Stimulated activated CD4-positive, alpha-beta T cell treated with anti-CD3 and anti-CD28 coated beads, Interleukin-15, amount 100 ng/mL, for 1 hour (primary cell): ENCODE measurements at regions not wholly inside any gene's neighbourhood (a gene's known extent, or its start where the extent isn't known, plus 50 kb on each side); places are given as distances from the start of the nearest gene placed in this dataset.

Source experiments
- DNase-seq, 2 donors: peaks; one replicate each; pipeline ENCODE4 v3.0.0-alpha.2; 2020; ENCODE audit warnings: low read depth in 1 of 2, low spot score in 1 of 2

- DNase-seq: no peak
Measured at GRCh38 chr5:167205881-167206280, 1085.6 kb upstream of the WWC1 start.

- DNase-seq: no peak
Measured at GRCh38 chr5:167207081-167207480, 1084.4 kb upstream of the WWC1 start.

- no peak for DNase-seq
Measured at GRCh38 chr5:167208911-167209310, 1082.5 kb upstream of the WWC1 start.

GRCh38 chr5:167217097-167217743, 1074.2 kb upstream of the WWC1 start:
- no peak for DNase-seq

- no peak for DNase-seq
Measured at GRCh38 chr5:167219298-167219697, 1072.1 kb upstream of the WWC1 start.

- no peak for DNase-seq
Measured at GRCh38 chr5:167226386-167226785, 1065.1 kb upstream of the WWC1 start.

- no peak for DNase-seq
Measured at GRCh38 chr5:167228134-167228533, 1063.3 kb upstream of the WWC1 start.

GRCh38 chr5:167229751-167230150, 1061.7 kb upstream of the WWC1 start:
- DNase-seq: no peak

GRCh38 chr5:167230414-167230813, 1061.0 kb upstream of the WWC1 start:
- no peak for DNase-seq

GRCh38 chr5:167232675-167233311, 1058.7 kb upstream of the WWC1 start:
- no peak for DNase-seq

- no peak for DNase-seq
Measured at GRCh38 chr5:167233507-167234220, 1057.8 kb upstream of the WWC1 start.

GRCh38 chr5:167241436-167242067, 1049.9 kb upstream of the WWC1 start:
- DNase-seq: no peak

- DNase-seq: no peak
Measured at GRCh38 chr5:167242701-167243100, 1048.7 kb upstream of the WWC1 start.

GRCh38 chr5:167243463-167243862, 1048.0 kb upstream of the WWC1 start:
- no peak for DNase-seq

- no peak for DNase-seq
Measured at GRCh38 chr5:167244583-167244982, 1046.9 kb upstream of the WWC1 start.

GRCh38 chr5:167245868-167246267, 1045.6 kb upstream of the WWC1 start:
- no peak for DNase-seq

- DNase-seq: no peak
Measured at GRCh38 chr5:167247816-167248215, 1043.6 kb upstream of the WWC1 start.

GRCh38 chr5:167248257-167248656, 1043.2 kb upstream of the WWC1 start:
- no peak for DNase-seq

GRCh38 chr5:167250996-167251395, 1040.4 kb upstream of the WWC1 start:
- no peak for DNase-seq

- DNase-seq: no peak
Measured at GRCh38 chr5:167254132-167254531, 1037.3 kb upstream of the WWC1 start.

- no peak for DNase-seq
Measured at GRCh38 chr5:167255926-167256325, 1035.5 kb upstream of the WWC1 start.

- no peak for DNase-seq
Measured at GRCh38 chr5:167259806-167260205, 1031.6 kb upstream of the WWC1 start.
